B cell (primary cell): ENCODE measurements at regions not wholly inside any gene's neighbourhood (a gene's known extent, or its start where the extent isn't known, plus 50 kb on each side); places are given as distances from the start of the nearest gene placed in this dataset.

Experiments
- ATAC-seq: fragments of 200-7000 bp; cut with Tn5 transposase; one replicate; pipeline ENCODE4 v1.10.0; 2021; ENCODE audit warnings: low read depth, mild to moderate bottlenecking, moderate number of reproducible peaks, moderate library complexity
- CTCF ChIA-PET: fragments of 350-600 bp; sonication (Branson Sonifier 250); formaldehyde crosslinking; loops from one replicate; lab custom pipeline; 2021; ENCODE audit warnings: antibody characterized with exemption, inconsistent platforms; lab: Charles Lee
- POLR2A ChIA-PET: fragments of 350-600 bp; sonication (Branson Sonifier 250); formaldehyde crosslinking; loops from one replicate; lab custom pipeline; 2021; ENCODE audit warnings: antibody characterized with exemption; lab: Charles Lee
- DNase-seq: peaks from one replicate; pipeline ENCODE4 v3.0.0; 2013
- H2AFZ ChIP-seq: 2 replicates; pipeline ENCODE4 v1.6.1; 2012; ENCODE audit warnings: mild to moderate bottlenecking, low read depth, low read length; ENCODE audit not compliant: insufficient read depth, poor library complexity, severe bottlenecking
- H3K27ac ChIP-seq, 2 donors: 1 replicate in 1 of 2; 2 replicates in 1 of 2; pipeline ENCODE4 v1.5.1; 2012 to 2013; ENCODE audit warnings: low read length in 2 of 2, mild to moderate bottlenecking in 2 of 2, moderate library complexity in 1 of 2
- H3K27me3 ChIP-seq, 4 experiments: fragments of 200-600 bp in 1 of 4; sonication (generic) in 1 of 4; replicated peaks in 1 of 4; 1 replicate in 2 of 4; 2 replicates in 2 of 4; pipeline versions ENCODE4 v1.6.1 to v1.7.0; 2013 to 2016; ENCODE audit warnings: low read length in 3 of 4, mild to moderate bottlenecking in 2 of 4, mixed read lengths in 1 of 4, moderate library complexity in 1 of 4; ENCODE audit not compliant: insufficient read depth in 4 of 4, control insufficient read depth in 3 of 4; ENCODE audit errors: control extremely low read depth in 1 of 4
- H3K36me3 ChIP-seq, 2 experiments: replicated peaks in 1 of 2; 1 replicate in 1 of 2; 2 replicates in 1 of 2; pipeline versions ENCODE4 v1.6.1 to v1.7.1; 2013; ENCODE audit warnings: low read length in 1 of 2; ENCODE audit not compliant: insufficient read depth in 2 of 2, control insufficient read depth in 1 of 2; ENCODE audit errors: control extremely low read depth in 1 of 2, extremely low read depth in 1 of 2
- H3K4me1 ChIP-seq, 2 donors: fragments of 200-600 bp in 1 of 2; sonication (generic) in 1 of 2; 1 replicate in 1 of 2; 2 replicates in 1 of 2; pipeline versions ENCODE4 v1.5.1 to v1.6.1; 2013 to 2017; ENCODE audit warnings: low read length in 2 of 2; ENCODE audit not compliant: control insufficient read depth in 2 of 2, insufficient read depth in 2 of 2
- H3K4me2 ChIP-seq: replicated peaks from 2 replicates; pipeline ENCODE3; 2012; ENCODE audit warnings: mild to moderate bottlenecking, low read depth, low read length; ENCODE audit not compliant: poor library complexity, severe bottlenecking
- H3K4me3 ChIP-seq, 5 experiments: fragments of 200-600 bp in 1 of 5; sonication (generic) in 1 of 5; 1 replicate in 3 of 5; 2 replicates in 2 of 5; pipeline versions ENCODE4 v1.5.1 to v1.7.0; 2011 to 2016; ENCODE audit warnings: low read length in 4 of 5, mild to moderate bottlenecking in 4 of 5, low read depth in 2 of 5, control low read depth in 1 of 5, moderate library complexity in 1 of 5; ENCODE audit not compliant: insufficient read depth in 1 of 5; ENCODE audit errors: control extremely low read depth in 1 of 5, extremely low read depth in 1 of 5
- H3K79me2 ChIP-seq: fragments of 200-600 bp; sonication (generic); one replicate; pipeline ENCODE4 v1.6.0; 2016; ENCODE audit warnings: low read length; ENCODE audit not compliant: control insufficient read depth, insufficient read depth
- H3K9ac ChIP-seq: fragments of 200-600 bp; sonication (generic); 2 replicates; pipeline ENCODE4 v1.6.1; 2017; ENCODE audit warnings: mild to moderate bottlenecking, low read length, moderate library complexity
- H3K9me3 ChIP-seq, 3 donors: one replicate each; pipeline versions ENCODE4 v1.6.1 to v1.7.1; 2013; ENCODE audit warnings: low read length in 2 of 3; ENCODE audit not compliant: control insufficient read depth in 2 of 3, insufficient read depth in 1 of 3; ENCODE audit errors: control extremely low read depth in 1 of 3
- H4K20me1 ChIP-seq: 2 replicates; pipeline ENCODE4 v1.6.0; 2012; ENCODE audit warnings: mild to moderate bottlenecking, low read length; ENCODE audit not compliant: insufficient read depth, control insufficient read depth, poor library complexity, severe bottlenecking
- H3K27ac Mint-ChIP-seq: one replicate; pipeline ENCODE4 v1.8.0; 2021; ENCODE audit warnings: mixed read lengths
- H3K27me3 Mint-ChIP-seq: one replicate; pipeline ENCODE4 v1.8.0; 2021; ENCODE audit warnings: mixed read lengths
- H3K4me1 Mint-ChIP-seq: one replicate; pipeline ENCODE4 v1.8.0; 2021; ENCODE audit warnings: mixed read lengths
- H3K4me3 Mint-ChIP-seq: one replicate; pipeline ENCODE4 v1.8.0; 2021; ENCODE audit warnings: mixed read lengths
- H3K9me3 Mint-ChIP-seq: one replicate; pipeline ENCODE4 v1.8.0; 2022; ENCODE audit warnings: mixed read lengths; ENCODE audit not compliant: insufficient read depth
- CTCF ChIP-seq: fragments of 200-600 bp; IDR thresholded peaks from one replicate; pipeline ENCODE4 v1.8.0; 2022; ENCODE audit warnings: antibody characterized with exemption, mild to moderate bottlenecking
- EZH2 ChIP-seq: IDR thresholded peaks from 2 replicates; pipeline ENCODE4 v1.6.1; 2012; ENCODE audit warnings: borderline replicate concordance, low read depth, mild to moderate bottlenecking, moderate library complexity, low read length; ENCODE audit not compliant: insufficient read depth, poor library complexity, severe bottlenecking
- WGBS: methylation state at CpG from one replicate; pipeline ENCODE4 v1.1.5; 2013; ENCODE audit warnings: missing lambda C conversion rate; ENCODE audit not compliant: insufficient coverage; 5-methylcytosine and 5-hydroxymethylcytosine counted together
- intact Hi-C: fragments of 100-400 bp; cut with micrococcal nuclease; formaldehyde crosslinking; loops from one replicate; pipeline ENCODE4 v1.10.0; 2022

- Mint-ChIP-seq H3K27ac (no peak overlapping the region), H3K4me1 (no peaks in the 10 kb centered on the region), H3K27me3 (no peaks in the 10 kb centered on the region), H3K4me3 (no peak overlapping the region), H3K9me3 (peaks cover 8% of the 10 kb centered on the region)
- Histone ChIP-seq H4K20me1 (no peaks in the 10 kb centered on the region), H3K27ac (no peak overlapping the region), H3K4me1 (no peaks in the 10 kb centered on the region), H3K27me3 (no peaks in the 10 kb centered on the region), H3K4me2 (no peak overlapping the region), H3K36me3 (no peaks in the 10 kb centered on the region), H2AFZ (no peak overlapping the region), H3K9me3 (no peaks in the 10 kb centered on the region), H3K9ac (no peak overlapping the region), H3K4me3 (no peak overlapping the region), H3K79me2 (no peaks in the 10 kb centered on the region)
- WGBS = 100% methylated on average over 2 of the region's 4 CpGs
- ChIA-PET POLR2A (no interaction called here), CTCF (no interaction called here)
- ATAC-seq (no peak), DNase-seq (no peak)
- TF ChIP-seq CTCF = no peak
- TF ChIP-seq EZH2 = no peak
- intact Hi-C loops = no loop called here
These were observed 921.9 kb downstream of the CCDC85A start for GRCh38 chr2:57105694-57106093.

- Histone ChIP-seq H3K4me1 (no peaks in the 10 kb centered on the region), H3K79me2 (no peaks in the 10 kb centered on the region), H2AFZ (no peak overlapping the region), H3K9me3 (no peaks in the 10 kb centered on the region), H3K27me3 (no peaks in the 10 kb centered on the region), H4K20me1 (no peaks in the 10 kb centered on the region), H3K36me3 (no peaks in the 10 kb centered on the region), H3K9ac (no peak overlapping the region), H3K4me2 (no peak overlapping the region), H3K4me3 (no peak overlapping the region), H3K27ac (no peak overlapping the region)
- no peaks in the 10 kb centered on the region for H3K4me1 Mint-ChIP-seq
- ATAC-seq = no peak
- WGBS = 14% methylated on average over 1 of the region's 2 CpGs
- DNase-seq = no peak
- H3K27me3 Mint-ChIP-seq = no peaks in the 10 kb centered on the region
- H3K27ac Mint-ChIP-seq = no peak overlapping the region
- no peak for TF ChIP-seq EZH2
- no peak for TF ChIP-seq CTCF
- peaks cover 9% of the 10 kb centered on the region for H3K9me3 Mint-ChIP-seq
- ChIA-PET POLR2A (no interaction called here), CTCF (no interaction called here)
- no peak overlapping the region for H3K4me3 Mint-ChIP-seq
- intact Hi-C loops = no loop called here
These were observed 923.6 kb downstream of the CCDC85A start for GRCh38 chr2:57107353-57107752.
